ENCODE measurements at regions not wholly inside any gene's neighbourhood (a gene's known extent, or its start where the extent isn't known, plus 50 kb on each side); places are given as distances from the start of the nearest gene placed in this dataset.

GRCh38 chr14:25430808-25431207 lies 380.9 kb upstream of the STXBP6 start:
- ATAC-seq (no peak), DNase-seq (peak in 1 of 4 donors; percentile 47)
- Histone ChIP-seq H3K36me3 (no peaks in the 10 kb centered on the region), H3K4me1 (no peaks in the 10 kb centered on the region), H3K4me3 (no peak overlapping the region), H3K27ac (no peak overlapping the region), H3K9me3 (no peaks in the 10 kb centered on the region), H3K27me3 (no peaks in the 10 kb centered on the region)
- intact Hi-C loops (cut with DNase I), result no loop called here
- TF ChIP-seq CTCF (IDR thresholded peaks at IDR 0.05), result no peak

GRCh38 chr14:25412998-25413397 lies 363.1 kb upstream of the STXBP6 start:
- TF ChIP-seq CTCF (IDR thresholded peaks at IDR 0.05), result no peak
- intact Hi-C loops (cut with DNase I), result no loop called here
- no peaks in the 10 kb centered on the region for H3K27me3 ChIP-seq
- no peak overlapping the region for H3K27ac ChIP-seq
- no peak overlapping the region for H3K4me3 ChIP-seq
- DNase-seq (no peak), ATAC-seq (no peak)
- H3K36me3 ChIP-seq, result no peaks in the 10 kb centered on the region
- H3K4me1 ChIP-seq, result no peaks in the 10 kb centered on the region
- H3K9me3 ChIP-seq, result no peaks in the 10 kb centered on the region

GRCh38 chr14:25411781-25412757 lies 362.1 kb upstream of the STXBP6 start:
- intact Hi-C loops (cut with DNase I), result no loop called here
- no peaks in the 10 kb centered on the region for H3K36me3 ChIP-seq
- TF ChIP-seq CTCF (IDR thresholded peaks at IDR 0.05), result peak in 1 of 2 donors; percentile 28
- no peaks in the 10 kb centered on the region for H3K9me3 ChIP-seq
- H3K4me3 ChIP-seq, result no peak overlapping the region
- no peak for DNase-seq
- H3K27ac ChIP-seq, result no peak overlapping the region
- H3K4me1 ChIP-seq, result no peaks in the 10 kb centered on the region
- no peaks in the 10 kb centered on the region for H3K27me3 ChIP-seq
- ATAC-seq, result no peak

GRCh38 chr14:25406818-25407217 lies 356.9 kb upstream of the STXBP6 start:
- no peak overlapping the region for H3K27ac ChIP-seq
- no peak overlapping the region for H3K4me3 ChIP-seq
- H3K4me1 ChIP-seq, result no peaks in the 10 kb centered on the region
- ATAC-seq (no peak), DNase-seq (peak in 1 of 4 donors; percentile 24)
- peak in 1 of 2 donors; percentile 18 for TF ChIP-seq CTCF (IDR thresholded peaks at IDR 0.05)
- H3K36me3 ChIP-seq, result no peaks in the 10 kb centered on the region
- intact Hi-C loops (cut with DNase I), result no loop called here
- no peaks in the 10 kb centered on the region for H3K27me3 ChIP-seq
- H3K9me3 ChIP-seq, result no peaks in the 10 kb centered on the region

- DNase-seq (peak in 2 of 4 donors; percentile 27 to 43), ATAC-seq (peak; percentile 76)
- peak; percentile 56 to 76 for TF ChIP-seq CTCF (IDR thresholded peaks at IDR 0.05)
- Histone ChIP-seq H3K27ac (no peak overlapping the region), H3K4me1 (no peaks in the 10 kb centered on the region), H3K36me3 (no peaks in the 10 kb centered on the region), H3K9me3 (no peaks in the 10 kb centered on the region), H3K27me3 (peaks cover 0 to 13% of the 10 kb centered on the region in 2 donors), H3K4me3 (no peak overlapping the region)
- intact Hi-C loops (cut with DNase I), result no loop called here
Observed at GRCh38 chr14:25400607-25401206, 350.8 kb upstream of the STXBP6 start.

Measured in left lung (tissue), 4 donors.